ENCODE measurements at regions not wholly inside any gene's neighbourhood (a gene's known extent, or its start where the extent isn't known, plus 50 kb on each side); places are given as distances from the start of the nearest gene placed in this dataset.

DNA sequence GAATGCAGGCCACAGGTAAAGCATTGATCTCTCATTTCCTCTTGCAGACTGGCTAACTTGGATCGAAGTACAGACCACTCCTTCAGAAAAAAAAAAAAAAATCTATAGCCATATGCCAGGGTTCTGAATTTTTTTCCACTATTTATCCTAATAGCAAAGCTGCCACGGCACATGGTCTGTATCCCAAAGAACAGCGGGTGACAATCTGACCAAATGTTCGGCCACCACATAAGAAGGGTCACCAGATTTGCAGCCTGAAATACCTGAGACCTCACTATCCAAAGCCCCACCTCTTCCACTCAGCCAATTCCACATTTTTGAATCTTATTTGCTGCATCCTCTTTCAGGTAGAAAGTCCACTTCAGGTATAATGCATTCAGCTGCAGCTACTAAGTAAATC, 55.6 kb upstream of the RGS7 start:
- TF ChIP-seq, protein P1, sequence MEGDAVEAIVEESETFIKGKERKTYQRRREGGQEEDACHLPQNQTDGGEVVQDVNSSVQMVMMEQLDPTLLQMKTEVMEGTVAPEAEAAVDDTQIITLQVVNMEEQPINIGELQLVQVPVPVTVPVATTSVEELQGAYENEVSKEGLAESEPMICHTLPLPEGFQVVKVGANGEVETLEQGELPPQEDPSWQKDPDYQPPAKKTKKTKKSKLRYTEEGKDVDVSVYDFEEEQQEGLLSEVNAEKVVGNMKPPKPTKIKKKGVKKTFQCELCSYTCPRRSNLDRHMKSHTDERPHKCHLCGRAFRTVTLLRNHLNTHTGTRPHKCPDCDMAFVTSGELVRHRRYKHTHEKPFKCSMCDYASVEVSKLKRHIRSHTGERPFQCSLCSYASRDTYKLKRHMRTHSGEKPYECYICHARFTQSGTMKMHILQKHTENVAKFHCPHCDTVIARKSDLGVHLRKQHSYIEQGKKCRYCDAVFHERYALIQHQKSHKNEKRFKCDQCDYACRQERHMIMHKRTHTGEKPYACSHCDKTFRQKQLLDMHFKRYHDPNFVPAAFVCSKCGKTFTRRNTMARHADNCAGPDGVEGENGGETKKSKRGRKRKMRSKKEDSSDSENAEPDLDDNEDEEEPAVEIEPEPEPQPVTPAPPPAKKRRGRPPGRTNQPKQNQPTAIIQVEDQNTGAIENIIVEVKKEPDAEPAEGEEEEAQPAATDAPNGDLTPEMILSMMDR (IDR thresholded peaks at IDR 0.05) = no peak
- no peak for TF ChIP-seq POLR2AphosphoS5 (IDR thresholded peaks at IDR 0.05)
- TF ChIP-seq POLR2A (IDR thresholded peaks at IDR 0.05) = no peak
- TF ChIP-seq EP300 (IDR thresholded peaks at IDR 0.05) = no peak

Measured in stomach (tissue), 4 donors.